ENCODE measurements at regions not wholly inside any gene's neighbourhood (a gene's known extent, or its start where the extent isn't known, plus 50 kb on each side); places are given as distances from the start of the nearest gene placed in this dataset.

- Histone ChIP-seq H3K9ac (ENCODE audit: insufficient read length) (no peak overlapping the region), H3K9me3 (ENCODE audit: low read depth, low read length) (no peaks in the 10 kb centered on the region), H3K4me3 (no peak overlapping the region), H3K27ac (no peak overlapping the region), H3K36me3 (ENCODE audit: insufficient read depth, low read length) (no peaks in the 10 kb centered on the region)
- no peak for DNase-seq (ENCODE audit: low read depth, low spot score)
- TF ChIP-seq FOXP2 (optimal IDR thresholded peaks at IDR 0.05; ENCODE audit: control extremely low read depth, extremely low read length, insufficient read depth) (no peak), POLR2AphosphoS5 (IDR thresholded peaks at IDR 0.05; ENCODE audit: borderline replicate concordance, low read depth, low read length) (no peak), EZH2 (IDR thresholded peaks at IDR 0.05) (no peak)
Measured at GRCh38 chr2:18096836-18097405, 218.5 kb downstream of the KCNS3 start.

- no peaks in the 10 kb centered on the region for H3K9me3 ChIP-seq (ENCODE audit: low read depth, low read length)
- H3K36me3 ChIP-seq (ENCODE audit: insufficient read depth, low read length): no peaks in the 10 kb centered on the region
- no peak overlapping the region for H3K27ac ChIP-seq
- DNase-seq (ENCODE audit: low read depth, low spot score): no peak
- no peak overlapping the region for H3K4me3 ChIP-seq
- no peak overlapping the region for H3K9ac ChIP-seq (ENCODE audit: insufficient read length)
- TF ChIP-seq POLR2AphosphoS5 (IDR thresholded peaks at IDR 0.05; ENCODE audit: borderline replicate concordance, low read depth, low read length) (no peak), EZH2 (IDR thresholded peaks at IDR 0.05) (no peak), FOXP2 (optimal IDR thresholded peaks at IDR 0.05; ENCODE audit: control extremely low read depth, extremely low read length, insufficient read depth) (no peak)
Measured at GRCh38 chr2:18094277-18094676, 215.8 kb downstream of the KCNS3 start.

- no peak for DNase-seq (ENCODE audit: low read depth, low spot score)
- H3K27ac ChIP-seq: no peak overlapping the region
- H3K4me3 ChIP-seq: no peak overlapping the region
- TF ChIP-seq FOXP2 (optimal IDR thresholded peaks at IDR 0.05; ENCODE audit: control extremely low read depth, extremely low read length, insufficient read depth) (no peak), POLR2AphosphoS5 (IDR thresholded peaks at IDR 0.05; ENCODE audit: borderline replicate concordance, low read depth, low read length) (no peak), EZH2 (IDR thresholded peaks at IDR 0.05) (no peak)
- no peak overlapping the region for H3K9ac ChIP-seq (ENCODE audit: insufficient read length)
- H3K36me3 ChIP-seq (ENCODE audit: insufficient read depth, low read length): no peaks in the 10 kb centered on the region
- H3K9me3 ChIP-seq (ENCODE audit: low read depth, low read length): no peaks in the 10 kb centered on the region
Measured at GRCh38 chr2:18093196-18093595, 214.7 kb downstream of the KCNS3 start.

- no peak for TF ChIP-seq FOXP2 (optimal IDR thresholded peaks at IDR 0.05; ENCODE audit: control extremely low read depth, extremely low read length, insufficient read depth)
- no peak for TF ChIP-seq EZH2 (IDR thresholded peaks at IDR 0.05)
- no peak for DNase-seq (ENCODE audit: low read depth, low spot score)
- H3K9ac ChIP-seq (ENCODE audit: insufficient read length): no peak overlapping the region
- H3K9me3 ChIP-seq (ENCODE audit: low read depth, low read length): no peaks in the 10 kb centered on the region
- H3K36me3 ChIP-seq (ENCODE audit: insufficient read depth, low read length): no peaks in the 10 kb centered on the region
- H3K27ac ChIP-seq: no peak overlapping the region
- no peak overlapping the region for H3K4me3 ChIP-seq
Measured at GRCh38 chr2:18092760-18093159, 214.3 kb downstream of the KCNS3 start.

- no peak for DNase-seq (ENCODE audit: low read depth, low spot score)
- Histone ChIP-seq H3K4me3 (no peak overlapping the region), H3K9ac (ENCODE audit: insufficient read length) (no peak overlapping the region), H3K27ac (no peak overlapping the region), H3K9me3 (ENCODE audit: low read depth, low read length) (no peaks in the 10 kb centered on the region), H3K36me3 (ENCODE audit: insufficient read depth, low read length) (no peaks in the 10 kb centered on the region)
- TF ChIP-seq POLR2AphosphoS5 (IDR thresholded peaks at IDR 0.05; ENCODE audit: borderline replicate concordance, low read depth, low read length): no peak
- no peak for TF ChIP-seq EZH2 (IDR thresholded peaks at IDR 0.05)
- no peak for TF ChIP-seq FOXP2 (optimal IDR thresholded peaks at IDR 0.05; ENCODE audit: control extremely low read depth, extremely low read length, insufficient read depth)
Measured at GRCh38 chr2:18085593-18085992, 207.1 kb downstream of the KCNS3 start.

GRCh38 chr2:18084376-18084775 lies 205.9 kb downstream of the KCNS3 start:
- no peak for DNase-seq (ENCODE audit: low read depth, low spot score)
- H3K36me3 ChIP-seq (ENCODE audit: insufficient read depth, low read length): no peaks in the 10 kb centered on the region
- H3K27ac ChIP-seq: no peak overlapping the region
- no peak for TF ChIP-seq FOXP2 (optimal IDR thresholded peaks at IDR 0.05; ENCODE audit: control extremely low read depth, extremely low read length, insufficient read depth)
- no peak for TF ChIP-seq EZH2 (IDR thresholded peaks at IDR 0.05)
- no peak for TF ChIP-seq POLR2AphosphoS5 (IDR thresholded peaks at IDR 0.05; ENCODE audit: borderline replicate concordance, low read depth, low read length)
- H3K4me3 ChIP-seq: no peak overlapping the region
- no peak overlapping the region for H3K9ac ChIP-seq (ENCODE audit: insufficient read length)
- no peaks in the 10 kb centered on the region for H3K9me3 ChIP-seq (ENCODE audit: low read depth, low read length)

- H3K4me3 ChIP-seq: no peak overlapping the region
- H3K9me3 ChIP-seq (ENCODE audit: low read depth, low read length): no peaks in the 10 kb centered on the region
- H3K9ac ChIP-seq (ENCODE audit: insufficient read length): no peak overlapping the region
- no peaks in the 10 kb centered on the region for H3K36me3 ChIP-seq (ENCODE audit: insufficient read depth, low read length)
- H3K27ac ChIP-seq: no peak overlapping the region
- DNase-seq (ENCODE audit: low read depth, low spot score): no peak
- no peak for TF ChIP-seq POLR2AphosphoS5 (IDR thresholded peaks at IDR 0.05; ENCODE audit: borderline replicate concordance, low read depth, low read length)
- no peak for TF ChIP-seq FOXP2 (optimal IDR thresholded peaks at IDR 0.05; ENCODE audit: control extremely low read depth, extremely low read length, insufficient read depth)
- TF ChIP-seq EZH2 (IDR thresholded peaks at IDR 0.05): no peak
Measured at GRCh38 chr2:18083806-18084205, 205.3 kb downstream of the KCNS3 start.

GRCh38 chr2:18078216-18078615 lies 199.7 kb downstream of the KCNS3 start:
- Histone ChIP-seq H3K9ac (ENCODE audit: insufficient read length) (no peak overlapping the region), H3K9me3 (ENCODE audit: low read depth, low read length) (no peaks in the 10 kb centered on the region), H3K36me3 (ENCODE audit: insufficient read depth, low read length) (no peaks in the 10 kb centered on the region), H3K27ac (no peak overlapping the region), H3K4me3 (no peak overlapping the region)
- no peak for DNase-seq (ENCODE audit: low read depth, low spot score)
- TF ChIP-seq EZH2 (IDR thresholded peaks at IDR 0.05): no peak
- no peak for TF ChIP-seq FOXP2 (optimal IDR thresholded peaks at IDR 0.05; ENCODE audit: control extremely low read depth, extremely low read length, insufficient read depth)
- TF ChIP-seq POLR2AphosphoS5 (IDR thresholded peaks at IDR 0.05; ENCODE audit: borderline replicate concordance, low read depth, low read length): no peak

GRCh38 chr2:18077704-18078103 lies 199.2 kb downstream of the KCNS3 start:
- no peak overlapping the region for H3K27ac ChIP-seq
- H3K4me3 ChIP-seq: no peak overlapping the region
- H3K9ac ChIP-seq (ENCODE audit: insufficient read length): no peak overlapping the region
- no peak for DNase-seq (ENCODE audit: low read depth, low spot score)
- no peaks in the 10 kb centered on the region for H3K36me3 ChIP-seq (ENCODE audit: insufficient read depth, low read length)
- no peaks in the 10 kb centered on the region for H3K9me3 ChIP-seq (ENCODE audit: low read depth, low read length)
- no peak for TF ChIP-seq EZH2 (IDR thresholded peaks at IDR 0.05)

Data from SK-N-MC (cell line).